ENCODE measurements at regions not wholly inside any gene's neighbourhood (a gene's known extent, or its start where the extent isn't known, plus 50 kb on each side); places are given as distances from the start of the nearest gene placed in this dataset.
A peak's percentile ranks its signal among the peaks of the same experiment; 100 is the strongest.

DNA sequence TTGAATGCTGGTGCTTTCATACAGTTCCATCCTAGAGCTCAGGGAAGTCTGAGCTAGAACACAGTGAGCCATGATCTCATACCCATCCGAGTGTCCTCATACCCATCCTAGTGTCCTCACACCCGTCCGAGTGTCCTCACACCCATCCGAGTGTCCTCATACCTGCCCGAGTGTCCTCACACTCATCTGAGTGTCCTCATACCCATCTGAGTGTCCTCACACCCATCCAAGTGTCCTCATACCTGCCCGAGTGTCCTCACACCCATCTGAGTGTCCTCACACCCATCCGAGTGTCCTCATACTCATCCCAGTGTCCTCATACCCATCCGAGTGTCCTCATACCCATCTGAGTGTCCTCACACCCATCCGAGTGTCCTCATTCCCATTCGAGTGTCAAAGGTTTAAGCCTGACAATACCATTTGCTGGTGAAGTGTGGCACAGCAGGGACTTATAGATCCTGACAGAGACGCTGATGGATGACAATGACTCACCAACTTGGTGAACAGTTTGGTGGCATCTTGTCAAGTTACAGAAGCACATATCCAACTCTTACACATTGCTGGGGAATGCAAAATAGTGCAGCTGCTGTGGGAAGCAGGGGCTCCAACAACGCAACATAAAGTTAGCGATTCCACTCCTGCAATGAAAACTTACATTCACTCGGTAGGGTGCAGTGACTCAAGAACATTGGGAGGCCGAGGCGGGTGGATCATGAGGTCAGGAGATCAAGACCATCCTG, 77.0 kb upstream of the COL5A1 start:
- no peak overlapping the region for H3K56ac ChIP-seq (replicated peaks; ENCODE audit: insufficient read length, low read depth, low read length)
- H2AFZ ChIP-seq (ENCODE audit: low read length) = no peak overlapping the region
- no peak overlapping the region for H4K5ac ChIP-seq (ENCODE audit: insufficient read length, low read depth, low read length)
- no peak overlapping the region for H2BK120ac ChIP-seq (replicated peaks; ENCODE audit: low read depth, low read length)
- POLR2A ChIA-PET (ENCODE audit: partially characterized antibody) = no interaction called here
- H3K27me3 ChIP-seq (replicated peaks in 1 of 4; ENCODE audit: control insufficient read depth in 3 of 4, extremely low read depth in 1 of 4, insufficient read depth in 3 of 4, low read length in 3 of 4) = no peaks in the 10 kb centered on the region
- H4K91ac ChIP-seq (replicated peaks; ENCODE audit: insufficient read length, low read length) = no peak overlapping the region
- peaks cover 0 to 3% of the 10 kb centered on the region in 2 experiments; a peak in 1 of 4 replicates for H3K9me3 ChIP-seq (ENCODE audit: insufficient read depth in 2 of 2, low read depth in 1 of 2, low read length in 1 of 2)
- WGBS, 2 experiments (ENCODE audit: extremely low coverage in 1 of 2, insufficient coverage in 1 of 2, insufficient read length in 1 of 2, insufficient replicate concordance in 2 of 2, low coverage in 1 of 2, low lambda C conversion rate in 2 of 2, missing lambda C conversion rate in 1 of 2) = 93% methylated on average over 16 of the region's 16 CpGs; no CpG with 5 or more reads in 1 of the 2 experiments
- H2BK20ac ChIP-seq (ENCODE audit: low read length) = no peak overlapping the region
- H2BK5ac ChIP-seq (ENCODE audit: low read depth, low read length) = no peak overlapping the region
- H2AK5ac ChIP-seq (ENCODE audit: low read depth, low read length) = no peak overlapping the region
- no peak overlapping the region for H2BK12ac ChIP-seq (ENCODE audit: low read depth, low read length)
- CTCF ChIA-PET (ENCODE audit: partially characterized antibody) = interaction anchor here (0.7 kb wide), 2 partner anchors 106 to 411 kb away, joined by 3 read pairs; no protein-coding TSS in a partner anchor
- no peaks in the 10 kb centered on the region for H4K20me1 ChIP-seq (replicated peaks in 1 of 2; ENCODE audit: control insufficient read depth in 1 of 2, insufficient read depth in 2 of 2, low read length in 2 of 2)
- 0 out of 2 replicates have a peak overlapping the region, but pooled peaks have one; percentile 46 for H2BK15ac ChIP-seq (ENCODE audit: low read length)
- no peaks in the 10 kb centered on the region for H3K4me1 ChIP-seq (replicated peaks in 1 of 4; ENCODE audit: control insufficient read depth in 3 of 4, insufficient read depth in 4 of 4, low read length in 3 of 4)
- no peak overlapping the region for H3K27ac ChIP-seq (ENCODE audit: low read depth, low read length)
- H3K4me3 ChIP-seq (ENCODE audit: extremely low read depth in 1 of 4, insufficient read depth in 2 of 4, low read depth in 3 of 4, low read length in 4 of 4) = no peak overlapping the region; a peak in 1 of 8 replicates
- H3K36me3 ChIP-seq (ENCODE audit: control insufficient read depth in 2 of 4, insufficient read depth in 4 of 4, low read length in 3 of 4) = no peaks in the 10 kb centered on the region
- no peak overlapping the region for H3K23ac ChIP-seq (ENCODE audit: insufficient read length)
- H3K79me2 ChIP-seq (ENCODE audit: control insufficient read depth in 1 of 2, insufficient read depth in 2 of 2, low read length in 2 of 2) = no peaks in the 10 kb centered on the region
- FAIRE-seq (no peak), DNase-seq (ENCODE audit: low read depth in 1 of 2, low spot score in 2 of 2) (peak in 1 of 2 experiments; percentile 7)
- H3K4me2 ChIP-seq (ENCODE audit: insufficient read depth in 1 of 2, low read depth in 2 of 2, low read length in 2 of 2) = no peak overlapping the region
- no peak overlapping the region for H3K9ac ChIP-seq (replicated peaks in 1 of 4; ENCODE audit: extremely low read depth in 1 of 4, low read depth in 3 of 4, low read length in 3 of 4)
- H3K14ac ChIP-seq (ENCODE audit: insufficient read length) = no peak overlapping the region
- H4K8ac ChIP-seq (ENCODE audit: extremely low read depth, insufficient read depth, low read length) = no peak overlapping the region
- H3K79me1 ChIP-seq (ENCODE audit: low read depth, low read length) = no peaks in the 10 kb centered on the region
- no peaks in the 10 kb centered on the region for H3K23me2 ChIP-seq (ENCODE audit: low read depth, low read length)
- no peak overlapping the region for H3K4ac ChIP-seq (replicated peaks; ENCODE audit: insufficient read length, low read depth, low read length)
- no peak overlapping the region for H3K18ac ChIP-seq (ENCODE audit: extremely low read depth, low read length)
- TF ChIP-seq EGR1 (IDR thresholded peaks at IDR 0.05; ENCODE audit: borderline replicate concordance, low read depth, low read length) = no peak
- TF ChIP-seq TAF1 (IDR thresholded peaks at IDR 0.05; ENCODE audit: low read depth, low read length) = no peak
- TF ChIP-seq RXRA (IDR thresholded peaks at IDR 0.05; ENCODE audit: insufficient read depth, low read depth, low read length) = no peak
- no peak for TF ChIP-seq RAD21 (IDR thresholded peaks at IDR 0.05 in 1 of 2, conservative IDR thresholded peaks at IDR 0.05 in 1 of 2; ENCODE audit: low read depth in 2 of 2, low read length in 2 of 2)
- TF ChIP-seq CHD2 (IDR thresholded peaks at IDR 0.05; ENCODE audit: low read length) = no peak
- no peak for TF ChIP-seq CREB1 (IDR thresholded peaks at IDR 0.05)
- no peak for TF ChIP-seq POLR2AphosphoS5 (IDR thresholded peaks at IDR 0.05; ENCODE audit: low read depth, low read length)
